HepG2 (cell line): ENCODE measurements at regions not wholly inside any gene's neighbourhood (a gene's known extent, or its start where the extent isn't known, plus 50 kb on each side); places are given as distances from the start of the nearest gene placed in this dataset.
A peak's percentile ranks its signal among the peaks of the same experiment; 100 is the strongest.

Source experiments
- BCL6 ChIP-seq: IDR thresholded peaks from 2 replicates; pipeline ENCODE4 v1.6.1; 2016; ENCODE audit warnings: missing genetic modification reagents, missing compliant biosample characterization
- GTF3A ChIP-seq: sonication (generic); formaldehyde crosslinking; conservative IDR thresholded peaks from 2 replicates; pipeline ENCODE4 v1.4.0; 2020; ENCODE audit warnings: mild to moderate bottlenecking, missing genetic modification reagents
- GZF1 ChIP-seq: sonication (generic); formaldehyde crosslinking; IDR thresholded peaks from 2 replicates; pipeline ENCODE4 v1.5.1; 2020; ENCODE audit warnings: mild to moderate bottlenecking, missing genetic modification reagents
- HNF4G ChIP-seq, 2 experiments: sonication (generic) in 1 of 2; formaldehyde crosslinking in 1 of 2; IDR thresholded peaks; 2 replicates each; pipeline versions ENCODE4 v1.4.0 to v1.6.1; 2011 to 2020; ENCODE audit warnings: borderline replicate concordance in 2 of 2, low read depth in 2 of 2, mild to moderate bottlenecking in 2 of 2, low read length in 1 of 2, missing genetic modification reagents in 1 of 2, moderate library complexity in 1 of 2
- HOXA9 ChIP-seq: sonication (generic); formaldehyde crosslinking; IDR thresholded peaks from 2 replicates; pipeline ENCODE4 v1.8.1; 2022; ENCODE audit warnings: missing genetic modification reagents, mild to moderate bottlenecking, moderate library complexity, borderline replicate concordance
- KLF12 ChIP-seq: sonication (generic); formaldehyde crosslinking; IDR thresholded peaks from 2 replicates; pipeline ENCODE4 v1.4.0; 2020; ENCODE audit warnings: missing genetic modification reagents, borderline replicate concordance
- NCOA1 ChIP-seq: sonication (generic); formaldehyde crosslinking; IDR thresholded peaks from 2 replicates; pipeline ENCODE4 v1.9.0; 2021; ENCODE audit warnings: missing genetic modification reagents
- RARA ChIP-seq: IDR thresholded peaks from 2 replicates; pipeline ENCODE4 v1.6.1; 2016; ENCODE audit warnings: missing genetic modification reagents, missing compliant biosample characterization
- RBM39 ChIP-seq: fragments of 200-400 bp; formaldehyde crosslinking; IDR thresholded peaks from one replicate; pipeline ENCODE4 v1.6.1; 2018; ENCODE audit warnings: antibody characterized with exemption, mild to moderate bottlenecking, low read depth, low read length; ENCODE audit not compliant: poor library complexity, severe bottlenecking
- SALL2 ChIP-seq: sonication (generic); formaldehyde crosslinking; IDR thresholded peaks from 2 replicates; pipeline ENCODE4 v1.8.1; 2023; ENCODE audit warnings: mild to moderate bottlenecking, missing genetic modification reagents, inconsistent platforms
- SMAD3 ChIP-seq: sonication (generic); formaldehyde crosslinking; IDR thresholded peaks from 2 replicates; pipeline ENCODE4 v1.4.0; 2020; ENCODE audit warnings: missing genetic modification reagents
- SMARCC2 ChIP-seq: fragments of 450-650 bp; IDR thresholded peaks from 2 replicates; pipeline ENCODE4 v1.6.1; 2017; ENCODE audit warnings: antibody characterized with exemption, mild to moderate bottlenecking
- SMARCE1 ChIP-seq: fragments of 450-650 bp; IDR thresholded peaks from 2 replicates; pipeline ENCODE4 v1.6.1; 2017; ENCODE audit warnings: borderline replicate concordance
- SP2 ChIP-seq: sonication (generic); formaldehyde crosslinking; IDR thresholded peaks from 2 replicates; pipeline ENCODE4 v1.5.1; 2020; ENCODE audit warnings: mild to moderate bottlenecking, missing genetic modification reagents
- SRSF4 ChIP-seq: fragments of 200-400 bp; formaldehyde crosslinking; IDR thresholded peaks from one replicate; pipeline ENCODE4 v1.6.1; 2018; ENCODE audit warnings: mild to moderate bottlenecking, low read depth, low read length, moderate library complexity; ENCODE audit not compliant: poor library complexity, severe bottlenecking
- SYNCRIP ChIP-seq: fragments of 200-400 bp; formaldehyde crosslinking; IDR thresholded peaks from 2 replicates; pipeline ENCODE4 v1.6.1; 2018; ENCODE audit warnings: mild to moderate bottlenecking, low read depth, low read length; ENCODE audit not compliant: insufficient read depth
- TP53 ChIP-seq: sonication (generic); formaldehyde crosslinking; conservative IDR thresholded peaks from 2 replicates; pipeline ENCODE4 v1.4.0; 2020; ENCODE audit warnings: missing genetic modification reagents
- TRAFD1 ChIP-seq: sonication (generic); formaldehyde crosslinking; IDR thresholded peaks from 2 replicates; pipeline ENCODE4 v1.5.1; 2020; ENCODE audit warnings: missing genetic modification reagents, mild to moderate bottlenecking, borderline replicate concordance
- XBP1 ChIP-seq: sonication (generic); formaldehyde crosslinking; IDR thresholded peaks from 2 replicates; pipeline ENCODE4 v1.5.0; 2020; ENCODE audit warnings: missing genetic modification reagents
- ZHX1 ChIP-seq: sonication (generic); formaldehyde crosslinking; IDR thresholded peaks from 2 replicates; pipeline ENCODE4 v1.8.1; 2022; ENCODE audit warnings: low read depth, mild to moderate bottlenecking, missing genetic modification reagents
- ZNF264 ChIP-seq: sonication (generic); formaldehyde crosslinking; IDR thresholded peaks from 2 replicates; pipeline ENCODE4 v1.4.0; 2020; ENCODE audit warnings: missing genetic modification reagents
- ZNF343 ChIP-seq: sonication (generic); formaldehyde crosslinking; IDR thresholded peaks from 2 replicates; pipeline ENCODE4 v1.4.0; 2020; ENCODE audit warnings: mild to moderate bottlenecking, missing genetic modification reagents
- ZNF570 ChIP-seq: sonication (generic); formaldehyde crosslinking; IDR thresholded peaks from 2 replicates; pipeline ENCODE4 v1.4.0; 2020; ENCODE audit warnings: mild to moderate bottlenecking, missing genetic modification reagents, borderline replicate concordance
- ZNF766 ChIP-seq: sonication (generic); formaldehyde crosslinking; IDR thresholded peaks from 2 replicates; pipeline ENCODE4 v1.5.0; 2020; ENCODE audit warnings: missing genetic modification reagents, borderline replicate concordance
- ZNF777 ChIP-seq: sonication (generic); formaldehyde crosslinking; IDR thresholded peaks from 2 replicates; pipeline ENCODE4 v1.4.0; 2020; ENCODE audit warnings: missing genetic modification reagents
- TF ChIP-seq, protein P1 (sequence below): sonication (generic); formaldehyde crosslinking; IDR thresholded peaks from 2 replicates; pipeline ENCODE4 v1.4.0; 2020; ENCODE audit warnings: missing genetic modification reagents

- TF ChIP-seq ZHX1 (no peak), HOXA9 (CRISPR knock-in tag) (no peak), GTF3A (CRISPR knock-in tag) (no peak), ZNF777 (CRISPR knock-in tag) (peak; percentile 51; the same call in 1 of the 2 replicates), XBP1 (no peak), SALL2 (CRISPR knock-in tag) (no peak), RBM39 (no peak), ZNF570 (CRISPR knock-in tag) (no peak), GZF1 (CRISPR knock-in tag) (no peak), NCOA1 (no peak), SMAD3 (no peak), RARA (peak; percentile 74), SMARCE1 (no peak), SYNCRIP (no peak), SRSF4 (no peak), ZNF766 (CRISPR knock-in tag) (no peak), SMARCC2 (no peak), ZNF343 (CRISPR knock-in tag) (no peak), HNF4G (IDR thresholded peaks at IDR 0.05; ENCODE audit: borderline replicate concordance, low read depth, low read length) (peak; percentile 69), HNF4G (CRISPR knock-in tag; IDR thresholded peaks at IDR 0.05; ENCODE audit: borderline replicate concordance, low read depth) (no peak), BCL6 (CRISPR knock-in tag) (peak; percentile 94), TP53 (CRISPR knock-in tag) (no peak), KLF12 (CRISPR knock-in tag) (no peak), TRAFD1 (CRISPR knock-in tag) (no peak), SP2 (CRISPR knock-in tag) (no peak), ZNF264 (CRISPR knock-in tag) (no peak)
- TF ChIP-seq, protein P1, sequence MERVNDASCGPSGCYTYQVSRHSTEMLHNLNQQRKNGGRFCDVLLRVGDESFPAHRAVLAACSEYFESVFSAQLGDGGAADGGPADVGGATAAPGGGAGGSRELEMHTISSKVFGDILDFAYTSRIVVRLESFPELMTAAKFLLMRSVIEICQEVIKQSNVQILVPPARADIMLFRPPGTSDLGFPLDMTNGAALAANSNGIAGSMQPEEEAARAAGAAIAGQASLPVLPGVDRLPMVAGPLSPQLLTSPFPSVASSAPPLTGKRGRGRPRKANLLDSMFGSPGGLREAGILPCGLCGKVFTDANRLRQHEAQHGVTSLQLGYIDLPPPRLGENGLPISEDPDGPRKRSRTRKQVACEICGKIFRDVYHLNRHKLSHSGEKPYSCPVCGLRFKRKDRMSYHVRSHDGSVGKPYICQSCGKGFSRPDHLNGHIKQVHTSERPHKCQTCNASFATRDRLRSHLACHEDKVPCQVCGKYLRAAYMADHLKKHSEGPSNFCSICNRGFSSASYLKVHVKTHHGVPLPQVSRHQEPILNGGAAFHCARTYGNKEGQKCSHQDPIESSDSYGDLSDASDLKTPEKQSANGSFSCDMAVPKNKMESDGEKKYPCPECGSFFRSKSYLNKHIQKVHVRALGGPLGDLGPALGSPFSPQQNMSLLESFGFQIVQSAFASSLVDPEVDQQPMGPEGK, result peak; percentile 31; the same call in 1 of the 2 replicates
Observed at GRCh38 chr12:116662612-116663144, 75.2 kb downstream of the SPRING1 start (continued).
